AG04450 (cell line): ENCODE measurements at regions not wholly inside any gene's neighbourhood (a gene's known extent, or its start where the extent isn't known, plus 50 kb on each side); places are given as distances from the start of the nearest gene placed in this dataset.
"Not testable (repeated sequence)": the region's sequence is repeated elsewhere in the genome, so short reads cannot be mapped to it uniquely, and the experiment has no call there.

Experiments used
- CTCF ChIA-PET: fragments of 300-600, 350-600 bp; formaldehyde crosslinking; extraction: SDS; loops from one replicate; lab custom pipeline; 2022; ENCODE audit warnings: antibody characterized with exemption, inconsistent platforms; lab: Charles Lee
- POLR2A ChIA-PET: fragments of 350-600 bp; formaldehyde crosslinking; extraction: SDS; loops from one replicate; lab custom pipeline; 2021; ENCODE audit warnings: antibody characterized with exemption, inconsistent platforms; lab: Yijun Ruan, JAX
- DNase-seq: peaks from one replicate; pipeline ENCODE4 v3.0.0-alpha.2; 2011; ENCODE audit warnings: low read depth, low spot score
- H3K27ac ChIP-seq: one replicate; pipeline ENCODE4 v1.5.1; 2012; ENCODE audit warnings: low read depth, low read length, control low read depth
- H3K27me3 ChIP-seq: one replicate; pipeline ENCODE4 v1.6.0; 2012; ENCODE audit warnings: low read length; ENCODE audit not compliant: control insufficient read depth, insufficient read depth
- H3K4me3 ChIP-seq: 2 replicates; pipeline ENCODE4 v1.5.1; 2011; ENCODE audit warnings: mild to moderate bottlenecking, low read depth, low read length, control low read depth
- H3K9me3 ChIP-seq: 2 replicates; pipeline ENCODE4 v1.5.1; 2012; ENCODE audit warnings: low read length; ENCODE audit not compliant: control insufficient read depth, insufficient read depth
- TF ChIP-seq, protein P1 (sequence below): IDR thresholded peaks from 2 replicates; pipeline ENCODE4 v1.5.1; 2011; ENCODE audit warnings: low read depth, low read length, control low read depth, inconsistent platforms

- ChIA-PET CTCF (interaction anchor here (0.6 to 1.5 kb wide), 2 partner anchors 27 to 228 kb away, joined by 3 to 4 read pairs; no protein-coding TSS in a partner anchor), POLR2A (no interaction called here)
- no peaks in the 10 kb centered on the region for H3K27me3 ChIP-seq
- H3K4me3 ChIP-seq = peak overlapping the region; percentile 51
- TF ChIP-seq, protein P1, sequence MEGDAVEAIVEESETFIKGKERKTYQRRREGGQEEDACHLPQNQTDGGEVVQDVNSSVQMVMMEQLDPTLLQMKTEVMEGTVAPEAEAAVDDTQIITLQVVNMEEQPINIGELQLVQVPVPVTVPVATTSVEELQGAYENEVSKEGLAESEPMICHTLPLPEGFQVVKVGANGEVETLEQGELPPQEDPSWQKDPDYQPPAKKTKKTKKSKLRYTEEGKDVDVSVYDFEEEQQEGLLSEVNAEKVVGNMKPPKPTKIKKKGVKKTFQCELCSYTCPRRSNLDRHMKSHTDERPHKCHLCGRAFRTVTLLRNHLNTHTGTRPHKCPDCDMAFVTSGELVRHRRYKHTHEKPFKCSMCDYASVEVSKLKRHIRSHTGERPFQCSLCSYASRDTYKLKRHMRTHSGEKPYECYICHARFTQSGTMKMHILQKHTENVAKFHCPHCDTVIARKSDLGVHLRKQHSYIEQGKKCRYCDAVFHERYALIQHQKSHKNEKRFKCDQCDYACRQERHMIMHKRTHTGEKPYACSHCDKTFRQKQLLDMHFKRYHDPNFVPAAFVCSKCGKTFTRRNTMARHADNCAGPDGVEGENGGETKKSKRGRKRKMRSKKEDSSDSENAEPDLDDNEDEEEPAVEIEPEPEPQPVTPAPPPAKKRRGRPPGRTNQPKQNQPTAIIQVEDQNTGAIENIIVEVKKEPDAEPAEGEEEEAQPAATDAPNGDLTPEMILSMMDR = no peak
- DNase-seq = no peak
- no peak overlapping the region for H3K27ac ChIP-seq
- H3K9me3 ChIP-seq = no peaks in the 10 kb centered on the region
Observed at GRCh38 chr6:27544612-27545260, 71.8 kb upstream of the ZNF184 start.

DNA sequence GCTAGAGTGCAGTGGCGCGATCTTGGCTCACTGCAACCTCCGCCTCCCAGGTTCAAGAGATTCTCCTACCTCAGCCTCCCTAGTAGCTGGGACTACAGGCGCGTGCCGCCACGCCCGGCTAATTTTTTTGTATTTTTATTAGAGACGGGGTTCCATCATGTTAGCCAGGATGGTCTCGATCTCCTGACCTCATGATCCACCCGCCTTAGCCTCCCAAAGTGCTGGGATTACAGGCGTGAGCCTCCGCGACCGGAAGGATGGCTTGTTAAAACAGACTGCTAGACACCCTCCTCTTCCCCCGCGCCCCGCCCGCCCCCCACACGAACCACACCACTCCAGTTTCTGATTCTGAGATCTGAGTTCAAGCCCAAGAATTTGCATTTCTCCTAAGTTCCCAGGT, 71.2 kb upstream of the ZNF184 start:
- CTCF ChIA-PET = interaction anchor here (1.5 kb wide), 1 partner anchor 229 kb away, joined by 4 read pairs; no protein-coding TSS in a partner anchor
- DNase-seq, H3K27ac ChIP-seq, POLR2A ChIA-PET, H3K9me3 ChIP-seq, H3K27me3 ChIP-seq: not testable (repeated sequence)
- peak overlapping the region; percentile 51 for H3K4me3 ChIP-seq

DNA sequence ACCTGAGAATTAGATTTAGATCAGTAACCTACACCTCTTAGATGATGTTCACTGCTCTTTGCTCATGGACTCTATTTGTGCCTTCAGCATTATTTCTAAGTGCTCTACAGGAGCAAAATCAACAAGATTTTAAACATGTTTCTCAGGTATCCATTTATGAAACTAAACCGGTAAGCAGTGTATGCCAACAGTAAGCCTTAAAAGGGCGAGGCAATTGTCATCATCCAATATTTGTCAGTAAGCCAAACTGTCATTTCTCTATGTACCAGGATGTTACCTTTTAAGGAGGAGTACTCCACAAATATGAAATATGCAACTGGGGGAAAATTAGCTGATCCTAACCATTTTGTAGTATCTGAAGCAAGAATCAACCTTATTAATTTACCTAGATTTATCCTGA, 69.6 kb upstream of the ZNF184 start:
- ChIA-PET POLR2A (no interaction called here), CTCF (no interaction called here)
- Histone ChIP-seq H3K27ac (no peak overlapping the region), H3K27me3 (no peaks in the 10 kb centered on the region), H3K4me3 (no peak overlapping the region), H3K9me3 (no peaks in the 10 kb centered on the region)
- TF ChIP-seq, protein P1 = no peak
- no peak for DNase-seq

GRCh38 chr6:27541933-27542297, 69.0 kb upstream of the ZNF184 start:
- H3K27ac ChIP-seq = no peak overlapping the region
- no peaks in the 10 kb centered on the region for H3K9me3 ChIP-seq
- POLR2A ChIA-PET = no interaction called here
- H3K27me3 ChIP-seq = no peaks in the 10 kb centered on the region
- no peak for DNase-seq
- no peak overlapping the region for H3K4me3 ChIP-seq
- CTCF ChIA-PET = no interaction called here
- TF ChIP-seq, protein P1 = no peak

DNA sequence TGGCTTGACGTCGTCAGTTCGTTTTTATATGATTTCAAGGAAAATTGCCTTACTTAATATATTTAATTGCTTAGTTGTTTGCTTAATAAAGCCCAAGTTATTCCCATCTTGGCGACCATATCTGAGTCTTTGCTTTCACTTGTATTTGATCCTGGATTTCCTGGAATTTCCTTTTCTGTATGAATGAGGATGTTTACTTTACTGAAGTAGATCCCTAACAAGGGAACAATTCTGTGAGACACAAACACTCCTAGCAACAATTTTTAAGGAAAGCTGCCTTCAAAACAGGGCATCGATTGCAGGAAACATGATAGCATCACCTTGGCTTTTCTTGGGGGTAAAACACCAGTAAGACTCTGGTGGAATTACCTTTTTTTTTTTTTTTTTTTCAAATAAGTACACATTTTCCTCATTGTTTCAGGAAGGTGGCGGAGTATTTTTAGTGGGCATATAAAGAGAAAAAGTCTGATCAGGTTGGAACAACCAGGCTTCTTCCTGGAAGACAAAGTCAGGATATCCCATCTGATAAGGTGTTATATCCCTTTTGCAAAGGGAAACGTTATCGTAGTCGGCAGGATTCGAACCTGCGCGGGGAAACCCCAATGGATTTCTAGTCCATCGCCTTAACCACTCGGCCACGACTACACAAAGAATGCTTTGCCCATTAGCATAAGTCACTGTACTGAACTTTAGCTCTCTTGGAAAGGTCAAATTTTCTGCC, 68.5 kb upstream of the ZNF184 start:
- ChIA-PET POLR2A (interaction anchor here (0.5 kb wide), 1 partner anchor 394 kb away, joined by 5 read pairs; a partner anchor contains a TSS), CTCF (no interaction called here)
- H3K27me3 ChIP-seq = no peaks in the 10 kb centered on the region
- no peak for DNase-seq
- H3K27ac ChIP-seq = no peak overlapping the region
- no peaks in the 10 kb centered on the region for H3K9me3 ChIP-seq
- TF ChIP-seq, protein P1 = no peak
- no peak overlapping the region for H3K4me3 ChIP-seq
